ENCODE measurements at regions not wholly inside any gene's neighbourhood (a gene's known extent, or its start where the extent isn't known, plus 50 kb on each side); places are given as distances from the start of the nearest gene placed in this dataset.

DNA sequence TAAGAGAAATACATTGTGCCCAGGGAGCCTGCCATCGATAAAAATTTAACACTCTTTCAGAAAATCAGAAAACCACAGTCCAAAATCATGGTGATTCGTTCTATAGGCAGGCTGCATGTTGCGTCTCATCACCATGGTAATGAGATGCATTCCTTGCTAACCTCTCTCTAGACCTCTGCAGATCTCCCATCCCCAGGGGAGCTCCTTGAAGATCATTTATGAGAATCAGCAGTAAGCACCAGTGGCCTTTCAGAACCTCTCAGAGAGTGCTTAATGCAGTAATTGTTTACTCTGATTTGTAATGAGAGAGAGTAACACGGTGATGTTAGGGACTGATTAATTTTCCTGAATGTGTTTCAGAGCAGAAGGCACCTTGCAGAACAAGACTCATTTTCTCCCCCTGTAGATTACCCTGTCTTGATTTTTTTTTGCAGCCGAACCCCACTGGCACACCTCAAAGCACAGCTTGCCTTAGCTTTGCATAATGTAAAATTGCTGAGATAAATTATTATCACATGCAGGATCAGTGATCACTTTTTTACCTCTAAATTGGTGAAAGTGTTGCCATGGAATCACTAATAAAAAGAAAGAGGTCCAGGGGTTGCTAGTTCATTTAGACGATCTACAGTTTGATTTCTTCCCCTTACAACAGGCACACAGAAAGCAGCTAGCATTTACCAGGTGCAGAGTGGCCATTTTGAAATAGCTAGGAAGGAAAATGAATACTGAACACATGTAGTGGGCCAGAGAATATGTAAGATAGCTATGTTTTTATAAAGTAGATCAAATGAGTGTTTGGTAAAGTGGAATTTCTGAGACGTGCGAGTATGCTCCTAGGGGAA is 98.9 kb upstream of the CHL1 start:
- TF ChIP-seq CTCF (IDR thresholded peaks at IDR 0.05) = no peak
- no peak for TF ChIP-seq POLR2A (IDR thresholded peaks at IDR 0.05)

Measured in vagina (tissue), 2 donors.